Left cardiac atrium (tissue), 4 donors: ENCODE measurements at regions not wholly inside any gene's neighbourhood (a gene's known extent, or its start where the extent isn't known, plus 50 kb on each side); places are given as distances from the start of the nearest gene placed in this dataset.
"Not testable (repeated sequence)": the region's sequence is repeated elsewhere in the genome, so short reads cannot be mapped to it uniquely, and the experiment has no call there.

Source experiments
- ATAC-seq, 2 donors: fragments of 200-7000 bp; cut with Tn5 transposase; one replicate each; pipeline ENCODE4 v1.9.1; 2020; ENCODE audit warnings: mild to moderate bottlenecking in 2 of 2, moderate library complexity in 2 of 2
- DNase-seq: peaks from one replicate; pipeline ENCODE4 v3.0.0-alpha.2; 2020
- intact Hi-C, 2 donors: fragments of 100-400 bp; cut with DNase I; formaldehyde crosslinking; loops; one replicate each; pipeline versions ENCODE4 v1.14.1 to v1.15.1; 2022 to 2023
- donor health status: DM: no; HTN: yes; CAD: no.
- donor health status: DM: no; HTN: yes; CAD: no; lungs with severe emphysema.
- donor health status: DM: yes; HTN: yes; CAD: no.
- donor health status: Dilated cardiomyopathy.

DNA sequence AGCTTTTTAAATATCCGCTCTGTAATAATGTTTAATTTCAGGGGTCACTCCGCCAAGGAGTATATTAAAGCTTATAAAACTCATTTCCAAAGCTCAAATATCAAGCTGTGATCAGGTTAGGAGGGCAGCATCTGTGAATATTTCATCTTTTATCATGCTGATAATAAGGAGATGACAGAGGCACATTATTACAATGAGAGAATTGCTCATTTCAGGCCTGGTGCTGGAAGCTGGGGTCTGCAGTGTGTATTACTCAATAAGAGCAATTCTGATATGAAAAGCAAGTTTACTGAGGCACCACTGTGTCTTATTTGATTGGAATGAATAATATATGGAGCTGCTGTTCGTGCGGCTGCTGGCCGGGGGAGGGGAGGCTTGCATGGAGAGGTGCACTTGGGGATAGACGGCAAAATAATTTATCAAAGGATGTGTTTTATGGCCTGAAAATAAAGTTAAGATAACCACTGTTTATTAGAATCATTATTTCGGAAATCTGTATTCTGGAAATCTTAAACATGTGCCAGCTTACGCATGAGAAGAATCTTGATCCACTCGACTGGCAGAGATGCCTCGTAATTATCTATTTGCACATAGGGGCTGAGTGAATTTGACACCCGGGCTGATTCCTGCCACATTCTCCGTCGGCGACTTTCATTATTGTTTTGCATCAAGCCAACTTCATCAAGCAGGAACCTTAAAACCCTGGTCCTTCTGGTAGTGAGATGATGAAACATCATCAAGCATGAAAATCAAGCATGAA is 173.2 kb downstream of the RRAGC start:
- no peak for ATAC-seq
- DNase-seq: no peak
- intact Hi-C loops: no loop called here

DNA sequence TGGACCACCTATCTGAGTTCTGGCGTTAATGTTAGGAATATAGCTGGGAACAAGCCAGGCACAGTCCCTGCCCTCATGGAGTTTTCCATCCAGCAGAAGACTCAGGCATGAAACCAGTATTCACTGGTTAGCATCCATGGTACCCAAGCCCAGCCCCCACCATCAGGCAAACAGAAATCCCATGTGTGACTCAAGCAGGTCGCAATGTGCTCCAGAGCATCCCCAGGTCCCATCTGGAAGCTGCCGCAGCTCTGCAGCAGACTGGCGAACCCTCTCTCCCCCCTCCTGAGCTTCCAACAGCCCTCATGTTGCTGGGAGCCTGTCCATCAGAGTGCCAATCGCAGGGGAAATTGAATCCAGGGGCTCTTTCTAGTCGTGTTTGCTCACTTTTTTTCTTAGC is 174.2 kb downstream of the RRAGC start:
- DNase-seq: no peak
- no peak for ATAC-seq
- intact Hi-C loops: no loop called here

DNA sequence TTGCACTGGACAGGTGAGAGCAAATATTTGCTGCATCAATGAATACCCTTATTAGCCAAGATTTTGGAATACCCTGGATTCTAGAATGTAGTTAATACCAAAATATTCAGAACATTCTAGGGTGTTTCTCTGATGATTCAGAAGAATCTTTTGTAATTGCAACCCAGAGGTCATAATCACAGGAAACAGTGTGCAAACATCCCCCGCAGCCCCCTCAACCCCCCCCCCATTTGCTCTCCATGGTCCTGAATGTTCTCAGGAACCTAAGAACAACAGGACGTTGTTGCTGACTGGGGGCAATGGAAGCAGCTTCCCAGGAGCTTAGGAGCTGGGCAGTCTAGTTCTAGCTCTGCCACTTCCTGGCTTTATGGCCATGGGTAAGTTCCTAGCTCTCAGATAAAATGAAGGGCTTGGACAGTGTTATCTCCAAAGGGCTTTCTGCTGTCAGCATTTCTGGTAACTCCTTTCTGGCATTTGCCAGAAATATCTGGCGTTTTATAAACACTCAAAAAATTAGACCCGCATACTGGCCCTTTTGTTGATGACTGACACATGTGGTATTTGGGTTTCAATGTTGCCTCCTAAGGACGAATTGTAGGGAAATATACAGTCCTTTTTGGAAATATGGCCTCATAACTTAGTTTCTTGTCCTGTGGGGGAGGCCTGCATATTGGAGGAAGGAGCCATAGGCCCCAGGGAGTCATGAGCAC is 178.6 kb downstream of the RRAGC start:
- no peak for DNase-seq
- intact Hi-C loops: no loop called here

DNA sequence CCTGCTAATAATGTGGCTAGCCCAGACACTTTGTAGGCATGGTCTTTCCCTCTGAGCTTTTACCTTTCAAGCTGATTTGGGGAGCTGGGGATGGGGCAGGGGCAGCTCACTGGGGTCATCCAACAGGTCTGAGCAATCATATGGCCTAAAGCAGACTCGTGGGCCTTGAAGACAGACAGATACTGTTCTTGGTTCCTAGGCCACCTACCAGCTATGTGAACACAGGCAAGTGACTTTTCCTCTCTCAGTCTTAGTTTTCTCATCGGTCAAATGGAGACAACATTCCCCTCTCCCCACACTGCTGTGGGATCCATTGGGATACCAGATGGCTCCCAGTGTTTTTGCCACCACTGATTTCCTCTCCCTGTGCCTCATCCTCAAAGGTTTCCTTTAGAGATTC is 181.8 kb downstream of the RRAGC start:
- intact Hi-C loops: no loop called here
- DNase-seq (no peak), ATAC-seq (no peak)

More for the DNA sequence above, 178.6 kb downstream of the RRAGC start:
- peak in 1 of 2 donors; percentile 46 for ATAC-seq

DNA sequence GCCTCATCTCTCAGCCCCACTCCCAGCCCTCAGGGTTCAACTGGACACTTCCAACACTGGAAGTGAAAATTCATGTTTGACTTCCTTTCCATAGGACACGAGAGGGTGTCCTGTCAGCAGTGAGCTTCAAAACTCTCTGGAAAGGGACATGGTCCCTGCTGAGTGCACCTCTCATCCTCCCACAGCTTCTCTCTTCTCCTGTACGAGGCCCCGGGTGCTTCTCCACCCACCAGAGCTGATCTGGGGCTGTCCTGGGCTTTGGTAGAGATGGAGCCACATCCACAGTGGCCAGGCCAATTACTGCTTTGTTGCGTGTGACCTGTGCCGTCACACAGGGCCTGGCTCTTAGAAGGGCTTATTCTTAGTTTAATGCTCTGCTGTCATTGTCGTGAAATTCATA is 182.3 kb downstream of the RRAGC start:
- intact Hi-C loops: no loop called here
- DNase-seq (no peak), ATAC-seq (no peak)

DNA sequence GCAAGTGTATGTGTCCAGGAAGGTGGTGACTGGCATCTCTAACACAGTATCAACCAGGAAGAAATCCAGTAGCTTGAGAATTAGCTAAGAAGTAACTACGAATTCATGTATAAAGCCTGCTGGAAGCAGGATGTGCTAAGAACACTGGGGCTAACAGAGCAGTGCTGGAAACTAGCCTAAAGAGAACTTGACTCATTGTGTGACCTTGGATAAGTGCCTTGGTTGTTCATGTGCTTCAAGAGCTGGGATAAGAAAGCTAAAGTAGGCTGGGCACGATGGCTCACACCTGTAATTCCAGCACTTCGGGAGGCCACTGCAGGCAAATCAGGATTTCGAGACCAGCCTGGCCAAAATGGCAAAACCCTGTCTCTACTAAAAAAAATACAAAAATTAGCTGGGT is 186.9 kb downstream of the RRAGC start:
- intact Hi-C loops: no loop called here
- ATAC-seq: no peak
- DNase-seq: no peak

GRCh38 chr1:38671221-38671620 is 188.4 kb downstream of the RRAGC start:
- no peak for ATAC-seq
- DNase-seq: no peak
- intact Hi-C loops: no loop called here

- no peak for DNase-seq
- no peak for ATAC-seq
- intact Hi-C loops: no loop called here
These were observed 188.9 kb downstream of the RRAGC start for GRCh38 chr1:38670544-38671122.

DNA sequence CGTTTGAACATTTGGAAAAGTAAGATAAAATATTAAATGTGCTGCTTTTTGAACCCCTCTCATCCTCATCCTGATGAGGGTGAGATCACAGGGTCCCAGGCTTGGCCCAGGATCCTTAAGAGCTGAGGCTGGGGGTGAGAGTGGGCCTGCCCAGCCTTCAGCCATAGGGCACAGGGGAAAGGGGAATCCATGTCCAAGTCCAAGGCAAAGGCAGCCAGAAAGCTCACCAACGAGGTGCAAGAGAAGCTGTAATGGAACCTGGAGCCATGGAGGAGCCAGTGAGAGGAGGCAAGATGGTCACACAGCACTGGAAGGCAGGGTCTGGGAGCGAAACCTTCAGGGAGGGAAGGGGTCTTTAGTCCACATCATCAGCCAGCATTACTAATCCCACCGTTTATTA is 191.9 kb downstream of the RRAGC start:
- ATAC-seq (no peak), DNase-seq (no peak)
- intact Hi-C loops: no loop called here

DNA sequence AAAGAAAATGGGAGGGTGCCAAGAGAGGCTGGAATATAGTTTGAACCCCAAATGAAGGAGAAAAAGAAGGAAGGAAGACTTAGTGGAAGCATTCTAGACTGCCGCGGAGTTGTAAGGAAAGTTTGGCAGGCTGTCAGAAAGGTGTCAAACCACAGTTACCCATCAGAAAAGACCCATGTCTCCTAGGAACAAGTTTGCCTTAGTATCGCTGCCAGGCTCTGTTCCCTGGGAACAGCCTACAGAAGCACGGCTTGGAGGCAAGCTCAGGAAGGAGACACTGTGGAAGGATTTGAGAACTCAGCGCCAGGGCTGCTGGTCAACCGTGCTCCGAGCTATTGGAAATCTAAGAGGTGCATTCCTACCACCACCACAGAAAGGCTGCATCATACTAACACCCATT is 197.4 kb downstream of the RRAGC start:
- no peak for ATAC-seq
- intact Hi-C loops: no loop called here
- DNase-seq: no peak

GRCh38 chr1:38658883-38659282 is 200.7 kb downstream of the RRAGC start:
- no peak for ATAC-seq
- no peak for DNase-seq
- intact Hi-C loops: no loop called here

DNA sequence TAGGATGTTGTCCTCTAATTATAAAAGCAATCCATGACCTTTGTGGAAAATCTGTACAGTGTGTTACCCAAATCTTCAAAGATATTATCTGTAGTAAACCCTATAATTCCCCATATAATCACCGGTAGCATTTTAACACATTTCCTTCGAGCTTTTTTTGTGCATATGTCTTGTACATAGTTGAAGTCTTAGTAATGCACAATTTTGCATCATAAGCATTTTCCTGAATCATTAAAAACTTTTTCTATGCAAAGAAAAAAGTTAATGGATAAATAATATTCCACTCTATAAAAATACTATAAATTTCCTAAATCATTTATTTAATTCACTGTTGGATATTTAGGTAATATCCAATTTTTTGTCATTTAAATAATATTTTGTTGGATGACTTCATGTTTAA is 201.7 kb downstream of the RRAGC start:
- no peak for DNase-seq
- intact Hi-C loops: no loop called here
- no peak for ATAC-seq

DNA sequence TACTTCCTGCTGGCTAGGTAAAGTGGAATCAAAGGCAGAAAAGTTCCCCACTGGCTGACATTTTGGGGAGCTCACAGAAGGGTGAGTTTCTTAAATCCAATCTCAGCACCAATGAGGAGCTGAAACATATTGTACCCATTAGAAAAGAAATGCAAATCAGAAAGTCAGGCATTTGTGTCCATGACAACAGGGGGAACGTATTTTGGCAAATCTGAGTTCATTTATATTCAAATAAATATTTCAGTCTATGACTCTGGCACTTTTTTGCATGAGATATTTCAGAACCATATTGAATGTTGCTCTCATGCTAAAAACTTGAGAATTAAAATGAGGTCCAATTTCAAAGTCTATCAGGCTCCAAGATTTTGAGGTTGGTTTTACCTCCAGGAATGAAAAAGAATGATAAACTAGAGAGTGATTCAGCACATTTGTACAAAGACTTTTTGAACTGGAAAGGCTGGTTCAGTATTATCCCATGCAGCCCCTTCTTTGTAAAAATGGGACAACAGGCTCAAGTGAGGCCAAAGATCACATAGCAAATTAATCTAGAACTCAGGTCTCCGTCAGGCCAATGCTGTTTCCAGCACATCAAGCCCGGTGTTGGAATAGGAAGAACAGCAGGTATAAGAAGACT is 202.2 kb downstream of the RRAGC start:
- intact Hi-C loops: no loop called here
- ATAC-seq (no peak), DNase-seq (no peak)

GRCh38 chr1:38656726-38657125 is 202.8 kb downstream of the RRAGC start:
- ATAC-seq (no peak), DNase-seq (no peak)
- intact Hi-C loops: no loop called here

DNA sequence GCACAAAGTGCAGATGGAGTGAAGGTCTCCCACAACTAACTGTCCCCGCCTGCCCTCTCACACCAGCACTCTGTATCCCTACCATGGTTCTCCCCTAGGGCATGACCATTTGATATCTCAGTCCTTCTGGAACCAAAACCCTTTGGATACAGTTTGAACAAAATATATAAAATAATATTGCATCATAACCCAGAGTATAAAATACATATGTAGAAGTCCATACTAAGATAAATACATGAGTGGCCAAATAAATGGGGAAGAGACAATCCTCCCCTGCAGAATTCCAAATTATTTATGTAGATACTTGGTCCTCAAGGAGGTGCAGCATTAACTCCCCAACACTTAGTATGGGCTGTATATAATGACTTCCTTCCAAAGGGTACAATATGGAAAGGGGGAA is 207.4 kb downstream of the RRAGC start:
- ATAC-seq: no peak
- no peak for DNase-seq
- intact Hi-C loops: no loop called here

GRCh38 chr1:38651669-38652068 is 207.9 kb downstream of the RRAGC start:
- no peak for DNase-seq
- intact Hi-C loops: no loop called here
- ATAC-seq: no peak

DNA sequence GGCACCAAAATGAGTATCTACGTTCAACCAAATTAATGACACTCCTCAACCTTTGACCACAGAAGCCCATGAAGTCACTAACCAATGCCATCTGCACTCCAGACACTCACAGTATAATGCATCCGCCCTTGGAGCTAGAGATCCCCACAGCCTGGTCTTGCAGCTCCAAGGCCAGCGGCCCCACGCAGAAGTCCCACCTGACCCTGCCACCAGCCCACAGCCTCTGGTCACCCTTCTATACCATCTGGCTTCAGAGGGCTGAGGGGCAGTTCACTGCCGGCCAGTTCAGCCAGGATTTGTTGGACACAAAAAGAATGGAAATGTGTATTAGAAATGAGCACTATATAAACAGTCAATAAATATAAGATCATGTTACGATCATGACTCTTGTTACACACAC is 211.2 kb downstream of the RRAGC start:
- no peak for ATAC-seq
- intact Hi-C loops: no loop called here
- no peak for DNase-seq

DNA sequence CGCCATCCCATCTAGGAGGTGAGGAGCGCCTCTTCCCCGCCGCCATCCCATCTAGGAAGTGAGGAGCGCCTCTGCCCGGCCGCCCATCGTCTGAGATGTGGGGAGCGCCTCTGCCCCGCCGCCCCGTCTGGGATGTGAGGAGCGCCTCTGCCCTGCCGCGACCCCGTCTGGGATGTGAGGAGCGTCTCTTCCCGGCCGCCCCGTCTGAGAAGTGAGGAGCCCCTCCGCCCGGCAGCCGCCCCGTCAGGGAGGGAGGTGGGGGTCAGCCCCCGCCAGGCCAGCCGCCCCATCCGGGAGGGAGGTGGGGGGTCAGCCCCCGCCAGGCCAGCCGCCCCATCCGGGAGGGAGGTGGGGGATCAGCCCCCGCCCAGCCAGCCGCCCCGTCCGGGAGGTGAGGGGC is 212.2 kb downstream of the RRAGC start:
- ATAC-seq, DNase-seq, intact Hi-C loops: not testable (repeated sequence)

GRCh38 chr1:38644092-38644491 is 215.5 kb downstream of the RRAGC start:
- ATAC-seq (no peak), DNase-seq (no peak)
- intact Hi-C loops: no loop called here

DNA sequence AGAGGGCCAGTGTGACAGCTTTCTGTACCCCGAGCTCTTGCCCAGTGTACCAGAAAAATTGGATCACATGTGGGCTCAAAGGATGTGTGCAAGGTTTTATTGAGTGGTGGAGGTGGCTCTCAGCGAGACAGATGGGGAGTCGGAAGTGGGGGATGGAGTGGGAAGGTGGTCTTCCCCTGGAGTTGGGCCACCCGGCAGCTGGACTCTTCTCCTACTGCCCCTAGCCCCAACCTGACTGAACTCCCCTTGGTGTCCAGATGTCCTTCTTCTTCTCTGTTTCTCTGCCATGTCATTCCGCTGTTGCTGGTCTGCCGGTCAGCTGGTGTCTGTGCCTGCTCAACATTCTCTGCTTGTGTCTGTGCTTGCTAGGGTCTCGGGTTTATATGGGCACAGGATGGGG is 217.9 kb downstream of the RRAGC start:
- no peak for DNase-seq
- ATAC-seq: no peak
- intact Hi-C loops: no loop called here
